PFSK-1 (cell line): ENCODE measurements at regions not wholly inside any gene's neighbourhood (a gene's known extent, or its start where the extent isn't known, plus 50 kb on each side); places are given as distances from the start of the nearest gene placed in this dataset.

Experiments used
- FOXP2 ChIP-seq: optimal IDR thresholded peaks from 2 replicates; pipeline ENCODE3; 2011; ENCODE audit warnings: borderline replicate concordance, control low read depth, inconsistent platforms; ENCODE audit not compliant: insufficient read depth; ENCODE audit errors: extremely low read length, extremely low read depth
- POLR2AphosphoS5 ChIP-seq: IDR thresholded peaks from 2 replicates; pipeline ENCODE4 v1.6.1; 2012; ENCODE audit warnings: low read depth, mild to moderate bottlenecking, control low read depth, low read length, moderate library complexity
- SIN3A ChIP-seq: IDR thresholded peaks from 2 replicates; pipeline ENCODE4 v1.6.1; 2012; ENCODE audit warnings: mild to moderate bottlenecking, low read length, moderate library complexity, borderline replicate concordance; ENCODE audit not compliant: insufficient read depth
- TAF1 ChIP-seq: IDR thresholded peaks from 2 replicates; pipeline ENCODE4 v1.6.1; 2012; ENCODE audit warnings: low read length, control low read depth, borderline replicate concordance; ENCODE audit not compliant: insufficient read depth
- TF ChIP-seq, protein P1 (sequence below), 2 experiments: IDR thresholded peaks; 2 replicates each; pipeline versions ENCODE4 v1.6.1 to v1.8.0; 2011 to 2012; ENCODE audit warnings: low read depth in 2 of 2, low read length in 2 of 2, control low read depth in 1 of 2, inconsistent platforms in 1 of 2, mild to moderate bottlenecking in 1 of 2, moderate library complexity in 1 of 2; ENCODE audit not compliant: insufficient read depth in 1 of 2

DNA sequence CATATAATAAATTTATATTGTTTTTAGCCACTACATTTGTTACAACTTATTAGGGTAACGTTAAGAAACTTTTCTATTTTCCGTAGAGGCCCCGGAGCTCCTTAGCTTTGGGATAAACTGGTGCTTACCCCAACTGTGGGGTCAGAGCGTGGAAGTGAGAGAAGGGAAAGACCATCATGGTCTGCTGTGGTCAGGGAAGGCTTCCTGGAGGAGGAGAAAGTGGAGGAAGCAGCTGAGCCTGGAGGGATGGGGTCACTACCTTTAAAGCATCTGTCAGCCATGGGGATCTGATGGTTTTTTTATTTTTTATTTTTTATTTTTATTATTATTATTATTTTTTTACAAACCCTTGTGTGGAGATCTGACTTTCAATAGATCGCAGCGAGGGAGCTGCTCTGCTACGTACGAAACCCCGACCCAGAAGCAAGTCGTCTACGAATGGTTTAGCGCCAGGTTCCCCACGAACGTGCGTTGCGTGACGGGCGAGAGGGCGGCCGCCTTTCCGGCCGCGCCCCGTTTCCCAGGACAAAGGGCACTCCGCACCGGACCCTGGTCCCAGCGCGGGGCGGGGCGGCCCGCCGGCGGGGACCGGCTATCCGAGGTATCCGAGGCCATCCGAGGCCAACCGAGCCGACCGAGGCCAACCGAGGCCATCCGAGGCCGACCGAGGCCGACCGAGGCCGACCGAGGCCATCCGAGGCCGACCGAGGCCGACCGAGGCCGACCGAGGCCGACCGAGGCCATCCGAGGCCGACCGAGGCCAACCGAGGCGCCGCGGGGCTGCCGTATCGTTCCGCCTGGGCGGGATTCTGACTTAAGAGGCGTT lies 1101.2 kb upstream of the TMEM132C start:
- TF ChIP-seq TAF1 (no peak), SIN3A (no peak), FOXP2 (no peak), POLR2AphosphoS5 (no peak)
- TF ChIP-seq, protein P1, sequence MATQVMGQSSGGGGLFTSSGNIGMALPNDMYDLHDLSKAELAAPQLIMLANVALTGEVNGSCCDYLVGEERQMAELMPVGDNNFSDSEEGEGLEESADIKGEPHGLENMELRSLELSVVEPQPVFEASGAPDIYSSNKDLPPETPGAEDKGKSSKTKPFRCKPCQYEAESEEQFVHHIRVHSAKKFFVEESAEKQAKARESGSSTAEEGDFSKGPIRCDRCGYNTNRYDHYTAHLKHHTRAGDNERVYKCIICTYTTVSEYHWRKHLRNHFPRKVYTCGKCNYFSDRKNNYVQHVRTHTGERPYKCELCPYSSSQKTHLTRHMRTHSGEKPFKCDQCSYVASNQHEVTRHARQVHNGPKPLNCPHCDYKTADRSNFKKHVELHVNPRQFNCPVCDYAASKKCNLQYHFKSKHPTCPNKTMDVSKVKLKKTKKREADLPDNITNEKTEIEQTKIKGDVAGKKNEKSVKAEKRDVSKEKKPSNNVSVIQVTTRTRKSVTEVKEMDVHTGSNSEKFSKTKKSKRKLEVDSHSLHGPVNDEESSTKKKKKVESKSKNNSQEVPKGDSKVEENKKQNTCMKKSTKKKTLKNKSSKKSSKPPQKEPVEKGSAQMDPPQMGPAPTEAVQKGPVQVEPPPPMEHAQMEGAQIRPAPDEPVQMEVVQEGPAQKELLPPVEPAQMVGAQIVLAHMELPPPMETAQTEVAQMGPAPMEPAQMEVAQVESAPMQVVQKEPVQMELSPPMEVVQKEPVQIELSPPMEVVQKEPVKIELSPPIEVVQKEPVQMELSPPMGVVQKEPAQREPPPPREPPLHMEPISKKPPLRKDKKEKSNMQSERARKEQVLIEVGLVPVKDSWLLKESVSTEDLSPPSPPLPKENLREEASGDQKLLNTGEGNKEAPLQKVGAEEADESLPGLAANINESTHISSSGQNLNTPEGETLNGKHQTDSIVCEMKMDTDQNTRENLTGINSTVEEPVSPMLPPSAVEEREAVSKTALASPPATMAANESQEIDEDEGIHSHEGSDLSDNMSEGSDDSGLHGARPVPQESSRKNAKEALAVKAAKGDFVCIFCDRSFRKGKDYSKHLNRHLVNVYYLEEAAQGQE (IDR thresholded peaks at IDR 0.05; ENCODE audit: insufficient read depth in 1 of 2, low read depth in 2 of 2, low read length in 2 of 2): no peak

DNA sequence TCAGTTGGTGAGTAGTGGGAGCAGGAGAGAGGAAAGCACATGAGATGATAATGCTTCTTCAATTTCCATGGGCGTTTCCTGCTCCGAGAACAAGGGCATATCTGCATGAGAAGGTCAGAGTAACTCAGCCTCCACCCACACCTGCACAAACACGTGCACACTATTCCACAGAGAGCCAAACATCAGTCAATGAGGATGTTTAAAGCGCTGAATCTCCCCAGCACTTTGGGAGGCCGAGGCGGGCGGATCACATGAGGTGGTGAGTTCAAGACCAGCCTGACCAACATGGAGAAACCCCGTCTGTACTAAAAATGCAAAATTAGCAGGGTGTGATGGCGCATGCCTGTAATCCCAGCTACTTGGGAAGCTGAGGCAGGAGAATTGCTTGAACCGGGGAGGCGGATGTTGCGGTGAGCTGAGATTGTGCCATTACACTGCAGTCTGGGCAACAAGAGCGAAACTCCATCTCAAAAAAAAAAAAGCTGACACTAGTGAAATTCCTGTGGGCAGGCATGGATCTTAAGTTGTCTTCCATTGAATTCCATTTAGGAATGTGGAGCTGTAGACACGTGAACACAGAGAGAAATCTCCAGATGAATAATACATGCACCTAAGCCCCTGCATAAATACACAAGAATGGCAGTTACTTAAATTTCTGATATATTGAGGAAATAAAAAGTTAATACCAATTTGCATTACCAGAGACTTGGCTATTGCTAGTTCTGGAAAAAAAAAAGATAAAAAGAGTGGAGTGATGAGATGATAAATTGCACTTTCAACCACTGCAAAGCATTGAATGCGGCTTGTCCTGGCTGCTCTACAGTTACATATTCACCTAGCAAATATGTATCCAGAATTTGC lies 1097.4 kb upstream of the TMEM132C start:
- no peak for TF ChIP-seq TAF1
- no peak for TF ChIP-seq POLR2AphosphoS5
- TF ChIP-seq, protein P1 (IDR thresholded peaks at IDR 0.05; ENCODE audit: insufficient read depth in 1 of 2, low read depth in 2 of 2, low read length in 2 of 2): no peak
- TF ChIP-seq SIN3A: no peak
- no peak for TF ChIP-seq FOXP2

- no peak for TF ChIP-seq SIN3A
- TF ChIP-seq POLR2AphosphoS5: no peak
- TF ChIP-seq FOXP2: no peak
- TF ChIP-seq, protein P1 (IDR thresholded peaks at IDR 0.05; ENCODE audit: insufficient read depth in 1 of 2, low read depth in 2 of 2, low read length in 2 of 2): no peak
- no peak for TF ChIP-seq TAF1
Observed at GRCh38 chr12:127170226-127171180, 1096.5 kb upstream of the TMEM132C start.

- no peak for TF ChIP-seq SIN3A
Observed at GRCh38 chr12:127172861-127173260, 1094.1 kb upstream of the TMEM132C start.

DNA sequence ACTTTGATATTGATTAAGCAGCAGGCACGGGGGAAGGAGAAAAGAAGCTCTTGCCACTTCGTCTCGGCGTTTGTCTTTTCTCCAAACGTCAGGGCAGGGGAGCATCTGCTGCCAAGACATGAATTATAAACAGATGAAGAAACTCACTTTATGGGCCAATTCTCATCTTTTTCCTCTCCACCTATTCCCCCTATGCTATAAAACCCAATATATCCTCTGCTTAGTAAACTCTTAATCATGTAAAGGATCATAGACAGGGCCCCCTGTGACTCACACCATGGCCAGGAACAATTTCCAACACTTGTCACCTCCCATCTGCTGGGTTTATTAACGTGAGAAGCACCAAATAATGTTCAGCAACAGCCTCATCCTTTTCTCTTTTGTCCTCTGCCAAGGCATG lies 1092.1 kb upstream of the TMEM132C start:
- TF ChIP-seq, protein P1 (IDR thresholded peaks at IDR 0.05; ENCODE audit: insufficient read depth in 1 of 2, low read depth in 2 of 2, low read length in 2 of 2): no peak
- TF ChIP-seq SIN3A (no peak), TAF1 (no peak), POLR2AphosphoS5 (no peak), FOXP2 (no peak)
